Activated naive CD8-positive, alpha-beta T cell treated with anti-CD3 and anti-CD28 coated beads, Interleukin-2, amount 10 ng/mL, durations not matched to agents 7 days and 5 days (primary cell): ENCODE measurements at regions not wholly inside any gene's neighbourhood (a gene's known extent, or its start where the extent isn't known, plus 50 kb on each side); places are given as distances from the start of the nearest gene placed in this dataset.

Experiments used
- ATAC-seq: fragments of 150-1000 bp; cut with Tn5 transposase; one replicate; pipeline ENCODE4 v1.10.0; 2021; ENCODE audit warnings: low read depth, moderate library complexity
- POLR2A ChIA-PET: fragments of 350-600 bp; sonication (Branson Sonifier 250); formaldehyde crosslinking; loops from one replicate; lab custom pipeline; 2021; ENCODE audit warnings: antibody characterized with exemption; lab: Charles Lee
- DNase-seq: peaks from one replicate; pipeline ENCODE4 v3.0.0; 2021
- H3K27ac Mint-ChIP-seq: one replicate; pipeline ENCODE4 v1.8.0; 2022; ENCODE audit warnings: mild to moderate bottlenecking, mixed read lengths
- H3K27me3 Mint-ChIP-seq: one replicate; pipeline ENCODE4 v1.8.0; 2022; ENCODE audit warnings: mild to moderate bottlenecking, moderate library complexity, mixed read lengths
- H3K36me3 Mint-ChIP-seq: one replicate; pipeline ENCODE4 v1.8.0; 2021; ENCODE audit warnings: mild to moderate bottlenecking, mixed read lengths
- H3K4me1 Mint-ChIP-seq: one replicate; pipeline ENCODE4 v1.8.0; 2021; ENCODE audit warnings: mixed read lengths
- H3K4me3 Mint-ChIP-seq: one replicate; pipeline ENCODE4 v1.8.0; 2022; ENCODE audit warnings: mild to moderate bottlenecking, moderate library complexity, mixed read lengths
- H3K9me3 Mint-ChIP-seq: one replicate; pipeline ENCODE4 v1.8.0; 2021; ENCODE audit warnings: mixed read lengths

DNA sequence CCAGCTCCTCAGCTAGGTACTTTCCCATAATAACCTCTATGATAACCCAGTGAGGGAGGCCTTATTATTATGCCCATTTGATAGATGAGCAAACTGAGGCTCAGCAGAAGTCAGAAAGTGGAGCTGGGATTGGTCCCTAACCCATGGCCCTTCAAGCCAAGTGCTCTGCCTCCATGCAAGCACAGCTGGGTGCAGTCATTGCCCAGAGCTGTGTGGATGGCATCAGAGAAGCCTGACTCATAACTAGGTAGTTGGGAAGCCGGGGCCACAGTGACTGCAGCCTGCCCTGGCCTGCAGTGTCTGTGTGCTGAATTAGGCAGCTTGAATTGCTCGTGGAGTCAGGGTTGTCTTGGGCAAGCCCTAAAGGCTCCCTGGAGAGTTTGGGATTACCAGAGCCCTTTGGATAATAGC is 89.9 kb upstream of the SLC2A1 start:
- Mint-ChIP-seq H3K27me3 (peaks cover 20% of the 10 kb centered on the region), H3K27ac (no peak overlapping the region), H3K4me1 (no peaks in the 10 kb centered on the region), H3K36me3 (no peaks in the 10 kb centered on the region), H3K4me3 (no peak overlapping the region), H3K9me3 (no peaks in the 10 kb centered on the region)
- POLR2A ChIA-PET = no interaction called here
- no peak for DNase-seq
- ATAC-seq = no peak

DNA sequence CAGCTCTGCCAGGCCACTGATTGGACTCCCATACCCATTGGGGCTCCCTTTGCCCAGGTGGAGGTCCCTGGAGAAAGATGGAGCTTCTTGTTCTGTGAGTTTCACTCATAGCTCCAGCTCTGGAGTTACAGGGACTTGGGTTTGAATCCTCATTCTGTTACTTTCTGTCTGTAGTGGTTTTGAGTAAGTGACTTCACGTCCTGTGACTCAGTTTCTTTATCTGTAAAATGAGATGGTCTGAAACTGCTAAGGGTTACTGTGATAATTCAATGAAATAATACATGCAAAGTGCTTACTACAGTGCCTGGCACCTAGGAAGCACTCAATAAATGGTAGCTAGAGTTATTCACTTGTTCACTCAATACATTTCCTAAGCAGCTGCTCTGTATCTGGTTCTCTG is 88.5 kb upstream of the SLC2A1 start:
- peaks cover 16% of the 10 kb centered on the region for H3K27me3 Mint-ChIP-seq
- H3K36me3 Mint-ChIP-seq = no peaks in the 10 kb centered on the region
- POLR2A ChIA-PET = no interaction called here
- ATAC-seq (no peak), DNase-seq (no peak)
- H3K4me3 Mint-ChIP-seq = no peak overlapping the region
- peaks cover 8% of the 10 kb centered on the region for H3K4me1 Mint-ChIP-seq
- no peak overlapping the region for H3K27ac Mint-ChIP-seq
- H3K9me3 Mint-ChIP-seq = no peaks in the 10 kb centered on the region

DNA sequence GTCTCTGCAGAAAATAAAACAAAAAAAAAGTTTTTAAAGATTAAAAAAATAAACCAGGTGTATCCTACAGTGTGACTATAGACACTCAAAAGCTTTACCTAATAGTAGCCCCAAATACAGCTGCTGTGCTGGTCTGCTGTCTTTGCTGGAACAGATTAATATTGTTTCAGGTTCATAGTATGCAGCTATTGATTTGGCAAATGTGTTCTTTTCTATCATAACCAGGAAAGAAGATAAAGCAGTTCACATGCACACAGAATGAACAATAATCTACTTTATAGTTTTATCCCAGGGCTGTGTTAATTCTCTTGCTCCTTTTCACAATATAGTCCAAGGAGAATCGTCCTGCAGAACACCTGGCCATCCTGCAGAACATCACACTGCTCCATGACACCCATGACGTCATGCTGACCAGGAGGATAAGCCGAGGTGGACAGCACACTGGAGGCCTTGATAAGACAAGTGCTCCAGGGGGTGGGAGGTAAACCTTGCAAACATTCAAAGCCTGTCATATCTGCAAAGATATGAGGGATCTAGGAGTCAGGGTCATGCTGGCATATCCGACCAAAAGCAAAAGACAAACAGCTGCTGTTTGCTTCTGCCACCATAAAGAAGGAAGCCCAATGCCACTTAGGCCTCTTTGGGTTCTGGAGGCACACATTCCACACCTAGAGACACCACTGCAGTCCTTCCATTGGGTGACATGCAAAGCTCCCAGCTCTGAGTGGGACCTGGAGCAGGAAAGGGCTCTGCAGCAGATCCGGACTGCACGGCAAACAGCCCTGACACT is 86.1 kb upstream of the SLC2A1 start:
- POLR2A ChIA-PET = no interaction called here
- peaks cover 9% of the 10 kb centered on the region for H3K27me3 Mint-ChIP-seq
- H3K9me3 Mint-ChIP-seq = no peaks in the 10 kb centered on the region
- peaks cover 8% of the 10 kb centered on the region for H3K4me1 Mint-ChIP-seq
- no peak overlapping the region for H3K27ac Mint-ChIP-seq
- H3K4me3 Mint-ChIP-seq = no peak overlapping the region
- no peak for ATAC-seq
- no peak for DNase-seq
- no peaks in the 10 kb centered on the region for H3K36me3 Mint-ChIP-seq

DNA sequence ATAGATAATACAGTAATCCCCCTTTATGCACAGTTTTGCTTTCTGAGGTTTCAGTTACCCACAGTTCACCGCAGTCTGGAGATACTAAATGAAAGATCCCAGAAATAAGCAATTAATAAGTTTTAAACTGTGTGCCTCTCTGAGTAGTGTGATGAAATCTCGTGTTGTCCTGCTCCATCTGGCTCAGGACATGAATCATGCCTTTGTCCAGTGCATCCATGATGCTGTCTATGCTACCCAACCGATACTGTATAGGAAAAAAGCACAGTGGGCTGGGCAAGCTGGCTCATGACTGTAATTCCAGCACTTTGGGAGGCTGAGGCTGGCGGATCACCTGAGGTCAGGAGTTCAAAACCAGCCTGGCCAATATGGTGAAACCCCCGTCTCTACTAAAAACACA is 85.0 kb upstream of the SLC2A1 start:
- no peaks in the 10 kb centered on the region for H3K36me3 Mint-ChIP-seq
- no peak overlapping the region for H3K4me3 Mint-ChIP-seq
- ATAC-seq (no peak), DNase-seq (no peak)
- POLR2A ChIA-PET = no interaction called here
- no peaks in the 10 kb centered on the region for H3K9me3 Mint-ChIP-seq
- peaks cover 8% of the 10 kb centered on the region for H3K4me1 Mint-ChIP-seq
- no peak overlapping the region for H3K27ac Mint-ChIP-seq
- H3K27me3 Mint-ChIP-seq = peaks cover 9% of the 10 kb centered on the region

DNA sequence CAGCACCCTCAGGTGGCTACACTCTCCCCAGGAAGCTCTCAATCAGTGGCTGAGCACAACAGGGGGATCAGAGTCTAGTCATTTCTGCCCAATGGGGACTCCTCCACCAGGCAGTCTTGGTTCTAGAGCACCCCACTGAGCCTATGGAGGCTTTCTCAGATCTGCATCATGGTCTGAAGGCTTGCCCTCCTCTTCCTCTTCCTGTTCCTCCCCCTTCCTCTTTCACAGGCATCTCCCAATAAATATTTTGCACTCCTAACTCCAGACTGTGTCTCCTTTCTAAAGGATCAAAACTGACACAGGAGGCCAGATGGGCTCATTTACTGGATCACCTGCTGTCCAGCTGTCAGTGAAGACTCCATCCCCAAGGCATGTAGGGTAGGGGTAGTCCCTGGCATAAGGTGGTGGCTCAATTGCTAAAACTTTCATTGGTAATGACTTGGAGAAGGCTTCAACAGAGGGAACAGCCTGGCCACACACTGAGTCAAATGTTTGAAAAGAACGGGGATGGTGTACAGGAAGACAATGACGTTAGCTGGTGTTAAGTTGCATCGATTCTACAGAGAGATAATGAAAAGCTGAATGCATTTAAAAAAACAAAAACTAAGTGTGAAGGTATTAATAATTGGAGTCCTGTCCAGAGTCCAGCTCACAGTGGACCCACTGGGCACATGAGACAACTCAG is 84.2 kb upstream of the SLC2A1 start:
- POLR2A ChIA-PET = interaction anchor here (0.6 kb wide), 2 partner anchors 112 to 277 kb away, joined by 4 to 6 read pairs; no protein-coding TSS in a partner anchor
- Mint-ChIP-seq H3K27me3 (peaks cover 11% of the 10 kb centered on the region), H3K9me3 (no peaks in the 10 kb centered on the region), H3K27ac (peak overlapping the region; percentile 41), H3K36me3 (no peaks in the 10 kb centered on the region), H3K4me1 (peaks cover 8% of the 10 kb centered on the region), H3K4me3 (no peak overlapping the region)
- ATAC-seq (no peak), DNase-seq (no peak)

DNA sequence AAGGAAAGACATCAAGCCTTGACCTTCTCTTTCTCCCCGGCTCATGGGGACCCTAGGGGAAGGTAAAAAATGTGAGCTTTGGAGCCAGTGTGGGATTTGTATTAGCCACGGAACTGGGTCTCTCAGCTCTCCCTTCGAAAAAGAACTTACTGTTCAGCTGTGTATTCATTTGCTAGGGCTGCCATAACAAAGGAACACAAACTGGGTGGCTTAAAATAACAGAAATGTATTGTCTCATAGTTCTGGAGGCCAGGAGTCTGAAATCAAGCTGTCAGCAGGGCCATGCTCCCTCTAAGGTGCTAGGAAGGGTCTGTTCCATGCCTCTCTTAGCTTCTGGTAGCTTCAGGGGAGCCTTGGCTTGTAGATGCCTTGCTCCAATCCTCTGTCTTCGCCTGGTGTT is 83.5 kb upstream of the SLC2A1 start:
- no peaks in the 10 kb centered on the region for H3K9me3 Mint-ChIP-seq
- no peaks in the 10 kb centered on the region for H3K36me3 Mint-ChIP-seq
- ATAC-seq (no peak), DNase-seq (no peak)
- H3K27ac Mint-ChIP-seq = no peak overlapping the region
- POLR2A ChIA-PET = interaction anchor here (0.6 kb wide), 2 partner anchors 24 to 276 kb away, joined by 3 to 4 read pairs; no protein-coding TSS in a partner anchor
- peaks cover 8% of the 10 kb centered on the region for H3K4me1 Mint-ChIP-seq
- H3K27me3 Mint-ChIP-seq = peaks cover 9% of the 10 kb centered on the region
- no peak overlapping the region for H3K4me3 Mint-ChIP-seq

DNA sequence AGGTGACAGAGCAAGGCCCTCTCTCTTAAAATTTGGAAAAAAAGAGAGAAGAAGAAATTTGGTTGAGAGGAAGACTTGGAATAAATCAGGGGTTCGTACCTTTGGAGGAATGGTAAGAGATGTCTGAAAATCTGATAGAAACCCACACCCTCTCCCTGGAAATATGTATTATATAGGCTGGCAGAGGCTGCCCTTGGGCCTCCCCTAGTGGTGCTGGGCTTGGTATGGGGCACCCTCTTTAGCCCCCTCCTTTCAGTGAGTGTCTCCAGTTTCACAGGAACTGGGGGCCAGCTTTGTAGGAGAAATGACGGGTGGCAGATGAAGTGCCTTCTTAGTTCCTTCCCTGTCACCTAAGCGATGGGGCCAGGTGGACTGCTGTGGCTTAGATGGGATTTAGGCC is 82.9 kb upstream of the SLC2A1 start:
- Mint-ChIP-seq H3K27me3 (peaks cover 3% of the 10 kb centered on the region), H3K36me3 (no peaks in the 10 kb centered on the region), H3K4me1 (peaks cover 8% of the 10 kb centered on the region), H3K4me3 (no peak overlapping the region), H3K27ac (no peak overlapping the region), H3K9me3 (no peaks in the 10 kb centered on the region)
- DNase-seq (no peak), ATAC-seq (no peak)
- POLR2A ChIA-PET = interaction anchor here (0.6 kb wide), 1 partner anchor 24 kb away, joined by 3 read pairs; no protein-coding TSS in a partner anchor

DNA sequence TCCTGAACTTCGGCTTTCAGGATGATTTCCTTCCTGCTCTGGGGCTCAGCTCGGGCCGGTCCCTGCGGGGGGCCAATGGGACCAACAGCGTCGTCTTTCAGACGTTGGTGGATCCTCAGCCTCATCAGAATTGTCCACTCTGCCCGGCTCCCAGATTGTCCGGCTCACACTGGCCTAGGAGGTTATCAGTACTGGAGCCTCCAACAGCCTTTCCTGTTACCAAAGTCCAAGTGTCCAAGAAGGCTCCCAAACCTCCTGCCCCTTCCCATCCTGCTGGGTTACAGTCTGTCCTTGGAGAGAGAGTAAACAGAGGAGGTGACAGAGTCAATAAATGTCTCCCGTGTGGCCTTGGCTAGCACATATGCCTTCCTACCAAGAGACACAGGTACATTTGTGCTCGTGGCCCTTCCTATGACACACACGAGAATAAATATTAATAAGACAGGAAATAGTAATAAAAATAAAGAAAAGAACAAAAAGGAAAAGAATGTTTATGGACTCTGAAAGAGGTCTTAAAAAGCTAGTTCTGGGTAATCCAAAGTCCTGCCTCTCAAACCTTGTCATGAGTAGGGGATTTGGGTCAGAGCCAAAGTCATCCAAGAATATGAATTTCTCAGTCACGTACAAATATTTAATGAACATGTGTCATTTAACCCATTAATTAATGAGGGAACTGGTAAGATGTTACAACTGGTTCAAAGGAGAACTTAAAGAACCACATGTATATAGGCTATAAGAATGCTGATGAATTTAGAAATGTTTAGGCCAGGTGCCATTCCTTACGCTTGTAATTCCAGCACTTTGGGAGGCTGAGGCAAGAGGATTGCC is 80.8 kb upstream of the SLC2A1 start:
- H3K9me3 Mint-ChIP-seq = no peaks in the 10 kb centered on the region
- no peak overlapping the region for H3K27ac Mint-ChIP-seq
- peaks cover 18% of the 10 kb centered on the region for H3K4me1 Mint-ChIP-seq
- POLR2A ChIA-PET = no interaction called here
- no peak overlapping the region for H3K4me3 Mint-ChIP-seq
- DNase-seq = no peak
- H3K27me3 Mint-ChIP-seq = peaks cover 3% of the 10 kb centered on the region
- no peak for ATAC-seq
- no peaks in the 10 kb centered on the region for H3K36me3 Mint-ChIP-seq

DNA sequence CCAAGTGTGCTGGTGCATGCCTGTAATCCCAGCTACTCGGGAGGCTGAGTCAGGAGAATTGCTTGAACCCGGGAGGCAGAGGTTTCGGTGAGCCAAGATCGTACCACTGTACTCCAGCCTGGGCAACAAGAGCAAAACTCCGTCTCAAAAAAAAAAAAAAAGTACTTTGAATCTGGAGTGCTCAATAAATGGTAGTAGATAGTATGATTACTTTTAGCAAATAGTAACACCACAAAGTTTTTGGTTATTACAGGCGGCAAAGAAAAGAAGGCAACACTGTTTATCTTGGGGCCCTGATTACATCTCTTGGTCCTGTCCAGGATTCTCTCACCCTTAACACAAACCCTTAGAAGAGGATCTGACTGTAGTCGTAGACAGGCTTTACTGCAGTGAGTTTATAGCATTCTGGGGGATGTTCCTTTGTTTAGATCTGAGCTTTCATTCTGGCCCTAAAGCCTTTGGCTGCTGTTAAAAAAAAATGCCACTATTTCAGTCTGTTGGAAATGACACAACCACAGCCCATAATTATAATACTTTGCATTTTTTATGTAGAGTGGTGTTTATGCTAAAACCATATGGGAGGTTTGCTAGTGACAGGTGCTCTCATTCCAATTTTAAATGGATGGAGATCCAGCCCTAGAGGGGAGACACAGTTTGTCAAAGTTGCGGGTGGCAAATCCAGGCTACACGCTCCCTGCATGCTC is 79.7 kb upstream of the SLC2A1 start:
- POLR2A ChIA-PET = interaction anchor here (0.9 kb wide), 1 partner anchor 79 kb away, joined by 3 read pairs; no protein-coding TSS in a partner anchor
- Mint-ChIP-seq H3K4me1 (peaks cover 20% of the 10 kb centered on the region), H3K27me3 (peaks cover 3% of the 10 kb centered on the region), H3K36me3 (no peaks in the 10 kb centered on the region), H3K27ac (no peak overlapping the region), H3K9me3 (no peaks in the 10 kb centered on the region), H3K4me3 (no peak overlapping the region)
- DNase-seq (no peak), ATAC-seq (no peak)

DNA sequence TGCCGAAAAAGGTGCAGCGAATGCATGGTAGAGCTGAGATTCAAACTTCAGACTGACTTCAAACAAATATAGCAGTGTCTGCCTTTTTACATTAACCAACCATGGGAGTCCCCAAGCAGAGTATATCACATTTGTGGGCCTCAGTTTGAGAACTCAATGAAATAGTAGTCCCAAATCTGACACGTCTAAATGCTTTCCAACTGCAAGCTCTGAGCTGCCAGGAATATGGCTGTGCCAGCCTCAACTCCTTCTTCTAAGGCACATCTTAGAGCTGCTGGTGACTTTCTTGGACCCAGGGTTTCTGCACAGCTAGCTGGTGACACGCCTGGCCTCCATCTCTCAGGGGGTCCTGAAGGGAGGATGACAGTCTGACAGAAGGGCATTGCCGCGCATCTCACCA is 78.8 kb upstream of the SLC2A1 start:
- no peaks in the 10 kb centered on the region for H3K9me3 Mint-ChIP-seq
- no peaks in the 10 kb centered on the region for H3K36me3 Mint-ChIP-seq
- ATAC-seq (no peak), DNase-seq (no peak)
- H3K4me3 Mint-ChIP-seq = no peak overlapping the region
- H3K27me3 Mint-ChIP-seq = peaks cover 3% of the 10 kb centered on the region
- no peak overlapping the region for H3K27ac Mint-ChIP-seq
- POLR2A ChIA-PET = interaction anchor here (0.9 kb wide), 1 partner anchor 78 kb away, joined by 3 read pairs; no protein-coding TSS in a partner anchor
- H3K4me1 Mint-ChIP-seq = peaks cover 13% of the 10 kb centered on the region

DNA sequence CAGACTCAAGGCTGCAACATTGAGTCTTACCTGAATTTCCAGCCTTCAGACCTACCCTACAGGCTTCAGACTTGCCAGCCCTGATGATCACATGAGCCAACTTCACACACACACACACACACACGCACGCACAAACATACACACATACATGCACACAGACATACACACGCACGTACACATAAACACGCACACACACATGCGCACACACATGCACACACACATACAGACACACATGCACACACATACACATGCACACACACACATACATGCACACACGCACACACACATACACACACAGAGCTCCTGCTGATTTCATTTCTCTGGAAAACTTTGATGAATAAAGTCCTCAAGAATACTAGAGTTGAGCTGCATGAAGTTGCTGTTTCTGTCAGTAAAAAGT is 78.3 kb upstream of the SLC2A1 start:
- Mint-ChIP-seq H3K36me3 (no peaks in the 10 kb centered on the region), H3K27ac (peak overlapping the region; percentile 53), H3K27me3 (peaks cover 3% of the 10 kb centered on the region), H3K9me3 (no peaks in the 10 kb centered on the region), H3K4me1 (peaks cover 11% of the 10 kb centered on the region), H3K4me3 (no peak overlapping the region)
- ATAC-seq (no peak), DNase-seq (no peak)
- POLR2A ChIA-PET = no interaction called here

DNA sequence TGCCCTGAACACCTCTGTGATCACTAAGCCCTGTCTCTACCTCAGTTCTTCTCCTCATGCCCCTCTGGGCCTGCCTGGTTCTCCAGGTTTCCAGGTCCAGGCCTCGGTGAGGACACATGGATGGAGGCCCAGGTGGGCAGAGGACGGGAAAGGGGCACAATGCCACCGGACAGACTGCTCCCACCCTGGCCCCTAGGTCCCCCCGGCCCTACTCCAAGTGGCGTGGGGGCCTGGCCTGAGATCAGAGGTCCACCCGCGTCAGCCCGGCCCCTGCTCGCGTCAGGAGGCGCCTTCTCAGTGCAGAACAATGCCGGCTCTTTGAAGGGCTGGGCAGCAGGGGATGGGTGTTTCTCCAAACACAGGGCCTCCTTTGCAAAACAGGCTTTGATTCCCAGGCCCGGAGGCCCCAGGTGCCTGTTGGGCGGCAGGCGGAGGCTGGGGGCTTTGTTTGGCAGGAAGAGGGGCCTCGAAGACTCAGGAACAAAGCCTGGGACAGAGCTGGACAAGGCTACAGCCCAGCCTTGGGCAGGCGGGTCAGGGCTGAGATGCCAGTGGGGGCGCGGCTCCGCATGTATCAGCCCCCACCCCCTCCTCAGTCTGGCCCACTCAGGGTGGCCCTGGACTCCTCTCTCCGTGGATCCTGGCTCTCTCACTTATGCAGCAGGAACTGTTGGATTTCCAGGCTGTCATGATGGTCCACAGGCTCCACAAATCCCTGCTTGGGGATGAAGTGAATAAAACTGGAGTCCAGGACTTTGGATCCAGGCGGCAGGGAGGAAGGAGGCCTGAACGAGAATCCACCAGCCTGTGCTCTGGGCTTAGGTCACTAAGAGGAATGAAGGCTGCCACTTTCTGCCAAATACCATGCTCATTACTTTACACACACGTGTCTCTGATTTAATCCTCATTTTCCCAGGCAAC is 77.4 kb upstream of the SLC2A1 start:
- Mint-ChIP-seq H3K27ac (peak overlapping the region; percentile 54), H3K4me3 (no peak overlapping the region), H3K27me3 (peaks cover 3% of the 10 kb centered on the region), H3K36me3 (no peaks in the 10 kb centered on the region), H3K4me1 (peaks cover 11% of the 10 kb centered on the region), H3K9me3 (no peaks in the 10 kb centered on the region)
- POLR2A ChIA-PET = interaction anchor here (0.6 kb wide), 1 partner anchor 1714 kb away, joined by 3 read pairs; no protein-coding TSS in a partner anchor
- DNase-seq = no peak
- ATAC-seq = no peak
